OCI-LY3 (cell line): ENCODE measurements at regions not wholly inside any gene's neighbourhood (a gene's known extent, or its start where the extent isn't known, plus 50 kb on each side); places are given as distances from the start of the nearest gene placed in this dataset.

Source experiments
- H2AFZ ChIP-seq: fragments of 200-600, 300-600 bp; shearing (Covaris generic); 2 replicates; pipeline ENCODE4 v1.6.0; 2014; ENCODE audit warnings: antibody characterized with exemption, low read depth, low read length
- H3K27ac ChIP-seq: fragments of 200-600, 300-600 bp; sonication (generic); 2 replicates; pipeline ENCODE4 v1.5.1; 2014; ENCODE audit warnings: mild to moderate bottlenecking, low read length, moderate library complexity, mixed read lengths
- H3K27me3 ChIP-seq: fragments of 200-600, 300-600 bp; sonication (generic); 2 replicates; pipeline ENCODE4 v1.6.1; 2014; ENCODE audit warnings: low read depth, low read length, mixed read lengths
- H3K36me3 ChIP-seq: fragments of 200-600, 300-600 bp; sonication (generic); replicated peaks from 2 replicates; pipeline ENCODE3; 2014; ENCODE audit warnings: low read depth, low read length, mixed read lengths
- H3K4me1 ChIP-seq: fragments of 300-600, 200-600 bp; sonication (generic); 2 replicates; pipeline ENCODE4 v1.6.1; 2014; ENCODE audit warnings: low read length, mixed read lengths
- H3K4me2 ChIP-seq: fragments of 200-600, 300-600 bp; sonication (generic); 2 replicates; pipeline ENCODE4 v1.6.1; 2014; ENCODE audit warnings: low read length, mixed read lengths
- H3K4me3 ChIP-seq: fragments of 300-600, 200-600 bp; sonication (generic); 2 replicates; pipeline ENCODE4 v1.5.1; 2014; ENCODE audit warnings: antibody characterized with exemption, mild to moderate bottlenecking, low read length, moderate library complexity
- H3K79me2 ChIP-seq: fragments of 300-600, 200-600 bp; shearing (Covaris generic); 2 replicates; pipeline ENCODE4 v1.6.1; 2014; ENCODE audit warnings: mild to moderate bottlenecking, low read length, mixed read lengths
- H3K9ac ChIP-seq: fragments of 300-600, 200-600 bp; shearing (Covaris generic); 2 replicates; pipeline ENCODE4 v1.6.0; 2014; ENCODE audit warnings: mild to moderate bottlenecking, low read length, moderate library complexity
- H3K9me3 ChIP-seq: fragments of 200-600, 300-600 bp; shearing (Covaris generic); 2 replicates; pipeline ENCODE4 v1.6.1; 2014; ENCODE audit warnings: low read length, mixed read lengths; ENCODE audit not compliant: insufficient read depth
- H4K20me1 ChIP-seq: fragments of 200-600, 300-600 bp; sonication (generic); 2 replicates; pipeline ENCODE4 v1.6.1; 2016; ENCODE audit warnings: low read length, mixed read lengths; ENCODE audit not compliant: insufficient read depth
- EZH2phosphoT487 ChIP-seq: fragments of 200-600 bp; shearing (Covaris generic); IDR thresholded peaks from 2 replicates; pipeline ENCODE4 v1.6.1; 2018; ENCODE audit warnings: antibody characterized with exemption, mixed run types, low read depth
- TF ChIP-seq, protein P1 (sequence below): fragments of 200-600, 300-600 bp; sonication (generic); IDR thresholded peaks from 2 replicates; pipeline ENCODE4 v1.5.1; 2014; ENCODE audit warnings: antibody characterized with exemption, low read length, low read depth

DNA sequence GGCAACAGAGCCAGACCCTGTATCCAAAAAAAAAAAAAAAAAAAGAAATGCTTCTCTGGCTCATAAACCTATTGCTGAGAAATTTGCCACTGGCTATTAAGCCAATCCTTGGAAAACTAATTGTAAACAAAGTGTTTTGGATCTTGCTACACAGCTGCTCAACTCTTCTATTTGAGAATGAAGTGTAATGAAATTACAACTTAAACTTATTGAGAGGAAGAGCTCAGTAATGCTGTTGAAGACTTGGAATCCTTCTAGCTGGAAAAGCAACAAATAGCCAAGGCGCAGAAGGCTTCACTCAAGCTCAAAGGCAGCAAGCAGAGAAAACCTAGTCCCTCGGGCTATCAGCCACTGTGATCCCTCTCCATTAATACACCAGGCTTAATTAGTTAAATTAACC is 99.6 kb upstream of the ZNF438 start:
- Histone ChIP-seq H3K4me2 (no peak overlapping the region), H3K79me2 (no peaks in the 10 kb centered on the region), H3K27ac (no peak overlapping the region), H3K9me3 (no peaks in the 10 kb centered on the region), H4K20me1 (no peaks in the 10 kb centered on the region), H3K27me3 (no peaks in the 10 kb centered on the region), H3K4me3 (no peak overlapping the region), H3K36me3 (no peaks in the 10 kb centered on the region), H3K4me1 (peaks cover 18% of the 10 kb centered on the region), H2AFZ (no peak overlapping the region), H3K9ac (no peak overlapping the region)
- no peak for TF ChIP-seq EZH2phosphoT487
- TF ChIP-seq, protein P1, sequence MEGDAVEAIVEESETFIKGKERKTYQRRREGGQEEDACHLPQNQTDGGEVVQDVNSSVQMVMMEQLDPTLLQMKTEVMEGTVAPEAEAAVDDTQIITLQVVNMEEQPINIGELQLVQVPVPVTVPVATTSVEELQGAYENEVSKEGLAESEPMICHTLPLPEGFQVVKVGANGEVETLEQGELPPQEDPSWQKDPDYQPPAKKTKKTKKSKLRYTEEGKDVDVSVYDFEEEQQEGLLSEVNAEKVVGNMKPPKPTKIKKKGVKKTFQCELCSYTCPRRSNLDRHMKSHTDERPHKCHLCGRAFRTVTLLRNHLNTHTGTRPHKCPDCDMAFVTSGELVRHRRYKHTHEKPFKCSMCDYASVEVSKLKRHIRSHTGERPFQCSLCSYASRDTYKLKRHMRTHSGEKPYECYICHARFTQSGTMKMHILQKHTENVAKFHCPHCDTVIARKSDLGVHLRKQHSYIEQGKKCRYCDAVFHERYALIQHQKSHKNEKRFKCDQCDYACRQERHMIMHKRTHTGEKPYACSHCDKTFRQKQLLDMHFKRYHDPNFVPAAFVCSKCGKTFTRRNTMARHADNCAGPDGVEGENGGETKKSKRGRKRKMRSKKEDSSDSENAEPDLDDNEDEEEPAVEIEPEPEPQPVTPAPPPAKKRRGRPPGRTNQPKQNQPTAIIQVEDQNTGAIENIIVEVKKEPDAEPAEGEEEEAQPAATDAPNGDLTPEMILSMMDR: no peak

DNA sequence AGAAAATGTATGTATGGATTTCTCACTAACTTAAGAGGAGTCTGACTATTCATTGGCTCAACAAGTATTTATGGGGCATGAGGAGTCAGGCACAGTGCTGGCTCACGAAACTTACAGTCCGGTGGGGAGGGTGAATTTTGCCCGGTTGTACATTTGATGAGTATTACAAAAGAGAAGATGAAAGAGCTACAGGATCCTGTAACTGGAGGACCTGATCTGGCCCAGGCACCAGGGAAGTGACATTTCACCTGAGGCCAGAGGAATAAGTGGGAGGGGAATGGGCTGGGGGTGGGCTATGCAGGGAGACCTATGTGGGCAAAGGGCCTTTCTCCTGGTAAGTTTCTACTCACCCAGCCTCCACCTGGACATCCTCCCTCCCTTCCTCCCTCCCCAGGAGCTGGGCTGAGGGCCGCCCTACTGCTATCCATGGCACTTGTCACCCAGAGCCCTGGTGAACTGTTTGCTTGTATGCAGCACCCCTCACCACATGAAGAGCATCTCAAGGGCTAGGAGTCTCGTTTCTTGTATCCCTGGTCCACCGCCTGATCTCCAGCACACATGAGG is 101.1 kb upstream of the ZNF438 start:
- H4K20me1 ChIP-seq: no peaks in the 10 kb centered on the region
- H3K4me1 ChIP-seq: peaks cover 15% of the 10 kb centered on the region
- H3K36me3 ChIP-seq: no peaks in the 10 kb centered on the region
- no peaks in the 10 kb centered on the region for H3K79me2 ChIP-seq
- H2AFZ ChIP-seq: no peak overlapping the region
- H3K4me3 ChIP-seq: no peak overlapping the region
- TF ChIP-seq, protein P1: no peak
- no peak for TF ChIP-seq EZH2phosphoT487
- H3K27me3 ChIP-seq: no peaks in the 10 kb centered on the region
- H3K9me3 ChIP-seq: no peaks in the 10 kb centered on the region
- no peak overlapping the region for H3K9ac ChIP-seq
- H3K27ac ChIP-seq: no peak overlapping the region
- H3K4me2 ChIP-seq: peak overlapping the region; percentile 75; the same call in 1 of the 2 replicates

DNA sequence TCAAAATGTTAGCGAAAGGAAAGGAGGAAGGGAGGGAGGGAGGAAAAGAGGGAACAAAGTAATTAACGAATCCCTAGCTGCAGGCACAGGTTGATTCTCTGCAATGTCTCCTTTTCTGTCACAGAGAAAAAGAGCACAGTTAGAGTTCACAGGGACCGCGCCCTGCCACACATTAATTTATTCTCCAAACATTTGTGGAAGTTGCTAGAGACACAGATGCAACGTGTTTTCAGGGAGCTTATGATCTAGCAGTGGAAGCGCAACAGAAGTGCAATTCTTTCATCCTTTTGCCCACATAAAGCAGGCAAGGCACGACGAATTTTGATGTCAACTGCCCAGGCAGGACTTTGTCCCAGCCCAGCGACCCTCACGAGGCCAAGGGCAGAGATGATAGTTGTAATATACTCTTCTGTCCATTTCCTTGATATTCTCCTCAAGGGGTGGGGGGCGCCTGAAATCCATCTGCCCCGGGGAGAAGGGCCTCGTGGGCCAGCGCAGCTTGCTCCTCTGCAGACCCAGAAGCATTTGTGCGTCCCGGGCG is 101.7 kb upstream of the ZNF438 start:
- Histone ChIP-seq H3K4me3 (peak overlapping the region; percentile 92), H3K36me3 (no peaks in the 10 kb centered on the region), H3K4me1 (peaks cover 15% of the 10 kb centered on the region), H3K4me2 (peak overlapping the region; percentile 75), H2AFZ (peak overlapping the region; percentile 93; the same call in 1 of the 2 replicates), H3K9ac (peak overlapping the region; percentile 53), H3K27me3 (no peaks in the 10 kb centered on the region), H4K20me1 (no peaks in the 10 kb centered on the region), H3K9me3 (no peaks in the 10 kb centered on the region), H3K27ac (no peak overlapping the region), H3K79me2 (no peaks in the 10 kb centered on the region)
- TF ChIP-seq, protein P1: no peak
- no peak for TF ChIP-seq EZH2phosphoT487

DNA sequence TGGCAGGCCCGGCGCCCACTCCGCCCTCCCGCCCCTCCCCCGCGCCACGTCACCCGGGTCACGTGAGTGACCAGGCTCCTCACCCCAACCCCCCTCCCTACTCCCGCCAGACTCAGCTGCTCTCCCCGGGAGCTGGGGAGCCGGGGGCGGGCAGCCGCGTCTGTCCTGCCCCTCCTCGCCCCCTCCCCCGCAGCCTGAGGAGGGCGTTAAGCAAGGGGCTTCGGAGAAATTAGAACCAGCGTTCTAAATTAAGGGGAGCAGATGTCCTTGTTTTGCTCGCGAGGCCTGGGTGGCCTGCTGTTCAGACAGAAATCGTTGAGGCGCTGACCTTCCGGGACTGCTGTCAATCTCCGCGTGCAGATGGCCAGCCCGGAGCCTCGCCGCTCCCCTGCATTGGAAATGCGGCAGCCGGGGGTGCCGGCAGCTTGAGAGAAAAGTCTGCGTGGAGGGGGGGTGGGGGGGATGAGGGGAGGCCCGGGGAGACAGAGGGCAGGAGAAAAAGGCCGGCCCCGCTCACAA is 102.2 kb upstream of the ZNF438 start:
- no peaks in the 10 kb centered on the region for H3K9me3 ChIP-seq
- peaks cover 15% of the 10 kb centered on the region for H3K4me1 ChIP-seq
- TF ChIP-seq, protein P1: no peak
- no peak for TF ChIP-seq EZH2phosphoT487
- H3K4me3 ChIP-seq: peak overlapping the region; percentile 92
- H3K27me3 ChIP-seq: no peaks in the 10 kb centered on the region
- no peak overlapping the region for H2AFZ ChIP-seq
- H3K4me2 ChIP-seq: peak overlapping the region; percentile 75
- peak overlapping the region; percentile 67 for H3K27ac ChIP-seq
- no peaks in the 10 kb centered on the region for H4K20me1 ChIP-seq
- H3K36me3 ChIP-seq: no peaks in the 10 kb centered on the region
- peak overlapping the region; percentile 96 for H3K9ac ChIP-seq
- H3K79me2 ChIP-seq: no peaks in the 10 kb centered on the region
